22Rv1 (cell line): ENCODE measurements at regions not wholly inside any gene's neighbourhood (a gene's known extent, or its start where the extent isn't known, plus 50 kb on each side); places are given as distances from the start of the nearest gene placed in this dataset.

Source experiments
- CTCF ChIP-seq: fragments of 450-650 bp; IDR thresholded peaks from 2 replicates; pipeline ENCODE4 v1.5.1; 2017; ENCODE audit warnings: mild to moderate bottlenecking
- ZFX ChIP-seq: fragments of 450-650 bp; IDR thresholded peaks from 2 replicates; pipeline ENCODE4 v1.6.1; 2017; ENCODE audit warnings: antibody characterized with exemption, borderline replicate concordance

DNA sequence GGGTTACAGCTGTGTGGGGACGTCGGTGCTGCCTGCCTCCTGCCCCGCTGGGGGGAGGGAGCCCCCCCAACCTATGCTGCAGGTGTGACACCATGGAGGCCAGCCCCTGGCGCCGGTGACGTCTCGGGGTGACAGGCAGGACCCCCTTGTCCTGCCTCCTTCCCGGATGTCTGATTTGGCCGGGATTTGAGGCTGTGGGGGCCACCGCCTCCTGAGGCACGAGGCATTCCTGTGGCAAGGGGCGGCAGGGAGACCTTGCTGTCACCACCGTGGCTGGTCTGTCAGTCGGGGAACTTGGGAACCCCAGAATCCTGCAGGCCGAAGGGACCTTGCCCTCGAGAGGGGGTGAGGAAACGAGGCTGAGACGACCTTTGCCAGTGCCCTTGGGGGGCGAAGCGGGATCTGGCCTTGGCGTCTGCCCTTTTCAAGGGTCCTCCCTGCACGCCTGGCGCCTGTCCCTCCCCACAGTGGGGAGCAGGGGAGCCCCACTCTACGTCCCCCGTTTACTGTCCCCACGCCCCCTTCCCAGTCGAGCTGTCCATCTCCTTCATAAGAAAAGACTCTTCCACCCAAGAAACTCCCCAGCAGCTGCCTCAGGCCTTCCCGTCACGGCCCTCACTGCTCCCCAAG is 74.4 kb downstream of the METRNL start:
- TF ChIP-seq CTCF, result no peak
- no peak for TF ChIP-seq ZFX
